ENCODE measurements at regions not wholly inside any gene's neighbourhood (a gene's known extent, or its start where the extent isn't known, plus 50 kb on each side); places are given as distances from the start of the nearest gene placed in this dataset.
"Not testable (repeated sequence)": the region's sequence is repeated elsewhere in the genome, so short reads cannot be mapped to it uniquely, and the experiment has no call there.

DNA sequence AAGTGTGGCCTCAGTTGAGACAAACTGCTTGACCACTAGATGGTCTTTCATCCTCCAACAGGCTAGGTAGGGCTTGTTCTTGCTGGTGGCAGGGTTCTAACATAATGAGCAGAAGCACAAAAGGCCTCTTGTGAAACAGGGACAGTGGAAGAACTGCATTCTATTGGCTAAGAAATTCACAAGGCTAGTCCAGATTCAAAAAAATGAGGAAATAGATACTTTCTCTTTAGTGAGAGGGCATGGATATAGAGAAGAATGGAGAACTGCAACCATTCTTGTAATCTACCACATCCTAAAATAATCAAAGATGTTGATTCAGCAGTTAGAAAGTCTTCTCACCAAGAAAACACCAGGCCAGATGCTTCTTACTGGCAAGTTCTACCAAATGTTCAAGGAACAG, 143.7 kb upstream of the LRIG1 start:
- Histone ChIP-seq H3K27me3 (no peaks in the 10 kb centered on the region), H3K4me3 (no peak overlapping the region), H3K36me3 (no peaks in the 10 kb centered on the region), H3K9me3 (peaks cover 0 to 11% (median 0%) of the 10 kb centered on the region in 4 donors), H3K27ac (no peak overlapping the region), H3K4me1 (no peaks in the 10 kb centered on the region)
- DNase-seq (ENCODE audit: low spot score in 2 of 2), result no peak
- TF ChIP-seq CTCF (IDR thresholded peaks at IDR 0.05) (no peak), EP300 (IDR thresholded peaks at IDR 0.05) (no peak), POLR2A (IDR thresholded peaks at IDR 0.05) (no peak)

DNA sequence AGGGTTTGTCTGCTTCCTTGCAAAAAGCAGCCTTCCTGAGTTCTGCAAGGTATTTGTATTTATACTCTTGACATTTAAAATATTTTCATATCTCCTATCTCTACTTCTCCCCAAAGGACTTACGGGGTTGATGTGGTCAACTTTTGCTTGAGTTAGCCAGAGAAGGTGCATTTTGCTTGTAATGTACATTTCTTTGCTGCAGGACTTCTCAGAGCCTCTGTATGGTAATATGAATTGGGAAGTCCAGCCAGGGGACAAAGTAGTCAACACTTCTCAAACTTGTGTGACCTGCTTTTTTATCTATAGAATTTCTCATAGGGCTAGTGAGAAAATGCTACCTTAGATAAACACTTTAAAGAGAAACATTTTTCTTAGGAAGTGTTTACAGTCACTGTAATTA, 148.2 kb upstream of the LRIG1 start:
- peaks cover 0 to 11% (median 0%) of the 10 kb centered on the region in 4 donors for H3K9me3 ChIP-seq
- H3K36me3 ChIP-seq, result no peaks in the 10 kb centered on the region
- H3K4me1 ChIP-seq, result no peaks in the 10 kb centered on the region
- TF ChIP-seq CTCF (IDR thresholded peaks at IDR 0.05), result no peak
- H3K27ac ChIP-seq, result no peak overlapping the region
- H3K27me3 ChIP-seq, result no peaks in the 10 kb centered on the region
- DNase-seq (ENCODE audit: low spot score in 2 of 2), result no peak
- WGBS, 2 donors, result 76 to 83% methylated on average over 1 of the region's 1 CpG
- no peak overlapping the region for H3K4me3 ChIP-seq

DNA sequence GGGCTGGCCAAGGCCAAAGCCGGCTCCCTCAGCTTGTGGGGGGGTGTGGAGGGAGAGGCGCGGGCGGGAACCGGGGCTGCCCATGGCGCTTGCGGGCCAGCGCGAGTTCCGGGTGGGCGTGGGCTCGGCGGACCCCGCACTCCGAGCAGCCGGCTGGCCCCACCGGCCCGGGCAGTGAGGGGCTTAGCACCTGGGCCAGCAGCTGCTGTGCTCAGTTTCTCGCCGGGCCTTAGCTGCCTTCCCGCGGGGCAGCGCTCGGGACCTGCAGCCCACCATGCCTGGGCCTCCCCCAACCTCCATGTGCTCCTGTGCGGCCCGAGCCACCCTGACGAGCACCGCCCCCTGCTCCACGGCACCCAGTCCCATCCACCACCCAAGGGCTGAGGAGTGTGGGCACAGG, 150.7 kb upstream of the LRIG1 start:
- 91 to 97% methylated on average over 9 to 26 of the region's 29 CpGs for WGBS, 2 donors
- H3K4me1 ChIP-seq, result peaks cover 0 to 18% (median 2%) of the 10 kb centered on the region in 4 donors
- H3K27ac ChIP-seq; H3K27me3 ChIP-seq; H3K9me3 ChIP-seq; H3K36me3 ChIP-seq; H3K4me3 ChIP-seq; DNase-seq (ENCODE audit: low spot score in 2 of 2): not testable (repeated sequence)

- peaks cover 0 to 20% (median 3%) of the 10 kb centered on the region in 4 donors for H3K4me1 ChIP-seq
- not testable (repeated sequence) for H3K9me3 ChIP-seq; DNase-seq (ENCODE audit: low spot score in 2 of 2); H3K27me3 ChIP-seq; H3K27ac ChIP-seq; H3K36me3 ChIP-seq; H3K4me3 ChIP-seq
- WGBS, 2 donors, result 97 to 100% methylated on average over 3 to 4 of the region's 4 CpGs
Observed at GRCh38 chr3:66652100-66652499, 151.3 kb upstream of the LRIG1 start.

DNA sequence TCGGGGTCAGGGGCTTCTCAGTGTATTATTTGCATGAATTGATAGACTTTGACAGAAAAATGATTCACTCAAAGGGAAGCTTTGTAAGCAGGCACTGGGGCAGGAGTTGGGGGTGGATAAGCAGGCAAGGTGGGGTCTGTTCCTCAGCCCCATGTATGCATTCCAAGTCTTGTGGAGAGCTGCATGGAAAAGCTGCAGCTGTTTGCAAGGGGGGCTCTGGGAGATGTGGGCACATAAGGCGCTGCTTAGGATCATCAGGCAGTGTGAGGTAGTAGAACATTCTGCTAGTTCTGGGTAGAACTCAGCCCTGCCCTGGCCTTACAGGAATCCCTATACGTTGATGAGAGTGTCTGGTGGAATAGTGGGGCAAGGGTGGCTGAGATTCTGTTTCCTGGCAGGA, 154.2 kb upstream of the LRIG1 start:
- 57 to 68% methylated on average over 3 of the region's 3 CpGs for WGBS, 2 donors
- TF ChIP-seq POLR2A (IDR thresholded peaks at IDR 0.05), result no peak

DNA sequence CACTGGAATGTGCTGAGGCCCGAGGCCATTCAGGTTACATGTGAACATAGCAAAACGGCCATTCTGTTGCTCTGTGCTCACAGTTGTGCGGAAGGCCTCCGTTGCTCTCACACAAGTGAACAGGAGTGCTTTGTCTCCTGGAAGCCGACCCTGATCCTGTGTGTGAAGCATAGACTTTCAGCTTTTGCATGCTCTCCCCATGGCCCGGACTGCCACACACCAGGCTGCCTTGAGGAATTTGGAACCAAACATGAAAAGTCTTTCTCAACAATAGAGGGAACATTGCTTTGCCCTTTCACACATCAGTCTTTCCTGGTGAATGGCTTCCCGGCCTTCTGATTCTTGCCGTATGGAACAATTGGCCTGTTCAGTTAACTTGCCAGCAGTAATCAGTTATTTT, 154.8 kb upstream of the LRIG1 start:
- no peaks in the 10 kb centered on the region for H3K36me3 ChIP-seq
- H3K27me3 ChIP-seq, result no peaks in the 10 kb centered on the region
- WGBS, 2 donors, result 51 to 52% methylated on average over 8 of the region's 8 CpGs
- H3K9me3 ChIP-seq, result no peaks in the 10 kb centered on the region
- TF ChIP-seq EP300 (IDR thresholded peaks at IDR 0.05) (peak in 1 of 2 donors; percentile 13), POLR2A (IDR thresholded peaks at IDR 0.05) (no peak)
- no peak overlapping the region for H3K4me3 ChIP-seq
- peak overlapping the region in 1 of 4 donors; percentile 56 for H3K27ac ChIP-seq
- H3K4me1 ChIP-seq, result peaks cover 0 to 20% (median 3%) of the 10 kb centered on the region in 4 donors
- DNase-seq (ENCODE audit: low spot score in 2 of 2), result no peak

More for the DNA sequence above, 154.2 kb upstream of the LRIG1 start:
- Histone ChIP-seq H3K4me3 (no peak overlapping the region), H3K27ac (no peak overlapping the region), H3K9me3 (no peaks in the 10 kb centered on the region), H3K27me3 (no peaks in the 10 kb centered on the region), H3K4me1 (peaks cover 0 to 20% (median 3%) of the 10 kb centered on the region in 4 donors), H3K36me3 (no peaks in the 10 kb centered on the region)
- DNase-seq (ENCODE audit: low spot score in 2 of 2), result no peak

DNA sequence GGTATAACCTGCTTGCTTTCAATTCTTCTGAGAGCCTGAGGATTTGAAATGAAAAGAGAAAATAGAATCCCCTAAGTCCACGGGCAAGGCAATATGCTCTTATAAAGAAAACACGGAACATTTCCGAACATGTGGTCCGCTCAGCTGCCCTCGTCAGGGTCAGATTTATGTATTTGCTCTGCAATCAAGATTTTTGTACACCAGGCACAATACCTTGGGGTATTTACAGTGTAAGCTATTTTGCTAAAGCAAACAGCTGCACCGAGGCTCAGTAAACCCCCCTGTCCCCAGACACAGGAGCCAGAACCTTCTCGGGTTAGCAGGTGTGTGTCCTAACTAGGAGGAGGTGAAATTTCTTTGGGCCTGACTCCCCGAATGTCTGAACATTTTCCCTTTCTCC, 155.8 kb upstream of the LRIG1 start:
- TF ChIP-seq CTCF (IDR thresholded peaks at IDR 0.05) (no peak), POLR2A (IDR thresholded peaks at IDR 0.05) (no peak), EP300 (IDR thresholded peaks at IDR 0.05) (no peak)
- no peaks in the 10 kb centered on the region for H3K36me3 ChIP-seq
- H3K4me3 ChIP-seq, result no peak overlapping the region
- H3K4me1 ChIP-seq, result peaks cover 0 to 20% (median 3%) of the 10 kb centered on the region in 4 donors
- no peaks in the 10 kb centered on the region for H3K9me3 ChIP-seq
- 67 to 70% methylated on average over 8 of the region's 8 CpGs for WGBS, 2 donors
- H3K27me3 ChIP-seq, result no peaks in the 10 kb centered on the region
- DNase-seq (ENCODE audit: low spot score in 2 of 2), result no peak
- peak overlapping the region in 1 of 4 donors; percentile 56 for H3K27ac ChIP-seq
